ENCODE measurements at regions not wholly inside any gene's neighbourhood (a gene's known extent, or its start where the extent isn't known, plus 50 kb on each side); places are given as distances from the start of the nearest gene placed in this dataset.
"Not testable (repeated sequence)": the region's sequence is repeated elsewhere in the genome, so short reads cannot be mapped to it uniquely, and the experiment has no call there.

DNA sequence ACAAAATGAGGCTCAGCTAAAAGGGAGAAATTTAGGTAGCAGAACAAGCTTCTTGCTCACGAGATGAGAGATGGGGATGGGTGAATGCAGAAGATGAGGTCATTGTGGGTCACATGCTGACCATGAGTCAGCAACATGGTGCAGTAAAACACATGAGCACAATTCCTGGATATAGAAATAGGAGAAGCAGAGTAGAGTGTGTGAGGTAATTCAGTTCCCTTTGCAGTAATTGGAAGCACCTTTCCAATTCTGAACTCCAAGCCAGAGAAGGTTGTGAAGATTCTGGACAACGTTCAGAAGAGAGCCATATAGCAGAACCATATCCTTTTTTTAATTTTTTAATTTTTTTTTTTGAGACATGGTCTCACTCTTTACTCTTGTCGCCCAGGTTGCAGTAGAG is 62.0 kb upstream of the LMNTD1 start:
- no peak for DNase-seq

GRCh38 chr12:25616286-25616685 is 63.2 kb upstream of the LMNTD1 start:
- no peak for DNase-seq

- DNase-seq: no peak
These were observed 64.9 kb upstream of the LMNTD1 start for GRCh38 chr12:25617991-25618390.

- no peak for DNase-seq
These were observed 70.7 kb upstream of the LMNTD1 start for GRCh38 chr12:25623816-25624215.

GRCh38 chr12:25625146-25625545 is 72.1 kb upstream of the LMNTD1 start:
- DNase-seq: no peak

DNA sequence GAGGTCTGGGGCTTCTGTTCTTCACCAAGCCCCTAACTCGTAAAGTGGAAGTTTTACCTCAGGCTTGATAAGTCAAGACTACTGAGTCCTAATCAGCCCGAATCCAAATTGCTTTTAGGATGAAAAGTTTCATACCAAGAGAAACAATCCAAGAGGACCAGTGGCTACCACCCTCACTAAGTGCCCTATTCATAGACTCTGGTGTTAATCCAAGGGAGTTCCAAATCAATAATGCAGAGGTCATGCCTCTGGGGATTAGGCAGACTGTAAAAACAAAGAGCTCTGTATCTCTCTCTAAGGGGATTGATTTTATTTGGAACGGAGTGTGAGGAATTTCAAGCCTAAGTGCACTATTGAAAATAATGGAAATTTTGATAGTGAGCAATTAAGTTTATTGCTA is 76.3 kb upstream of the LMNTD1 start:
- DNase-seq: no peak

GRCh38 chr12:25630735-25631515 is 77.8 kb upstream of the LMNTD1 start:
- DNase-seq: not testable (repeated sequence)

GRCh38 chr12:25633149-25633548 is 80.1 kb upstream of the LMNTD1 start:
- DNase-seq: not testable (repeated sequence)

- DNase-seq: no peak
These were observed 84.7 kb upstream of the LMNTD1 start for GRCh38 chr12:25637752-25638151.

GRCh38 chr12:25639406-25639805 is 86.3 kb upstream of the LMNTD1 start:
- no peak for DNase-seq

DNA sequence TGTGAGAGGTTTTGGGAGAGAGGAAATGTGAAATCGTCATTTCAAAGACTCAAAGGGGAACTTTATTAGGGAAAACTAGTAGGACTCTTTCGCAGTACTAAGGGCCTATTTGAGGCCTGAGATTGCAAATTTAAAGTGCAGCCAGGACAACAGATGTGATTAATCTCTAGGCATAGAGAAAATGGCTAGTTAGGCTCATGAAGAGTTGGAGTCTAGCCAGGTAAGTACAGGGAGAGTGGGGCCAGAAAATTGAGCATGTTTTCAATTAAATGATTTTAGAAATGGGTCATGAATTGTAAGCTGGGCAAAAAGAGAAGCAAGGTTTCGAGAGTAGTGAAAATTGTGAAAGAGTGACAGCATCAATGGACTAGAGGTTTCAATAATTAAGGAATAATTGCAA is 91.9 kb upstream of the LMNTD1 start:
- no peak for DNase-seq

GRCh38 chr12:25645427-25645826 is 92.3 kb upstream of the LMNTD1 start:
- DNase-seq: no peak

DNA sequence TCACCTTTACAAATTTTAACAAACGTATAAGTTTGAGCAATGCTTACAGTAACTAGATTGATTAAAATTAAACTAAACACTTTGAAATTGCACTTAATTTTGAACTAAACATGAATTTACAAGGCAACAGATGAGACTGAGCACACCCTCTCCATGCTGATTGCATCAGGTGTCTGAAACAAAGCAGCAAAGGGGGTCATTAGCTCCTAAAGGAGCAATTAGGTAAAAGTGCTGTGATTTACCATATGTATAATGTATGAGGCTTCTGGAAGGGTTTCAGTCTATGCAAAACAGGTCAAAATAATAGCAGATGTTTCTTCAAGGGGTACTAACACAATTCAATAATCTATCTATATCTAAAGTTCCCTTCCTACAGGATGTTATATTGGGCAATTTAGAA is 98.8 kb upstream of the LMNTD1 start:
- no peak for DNase-seq

DNA sequence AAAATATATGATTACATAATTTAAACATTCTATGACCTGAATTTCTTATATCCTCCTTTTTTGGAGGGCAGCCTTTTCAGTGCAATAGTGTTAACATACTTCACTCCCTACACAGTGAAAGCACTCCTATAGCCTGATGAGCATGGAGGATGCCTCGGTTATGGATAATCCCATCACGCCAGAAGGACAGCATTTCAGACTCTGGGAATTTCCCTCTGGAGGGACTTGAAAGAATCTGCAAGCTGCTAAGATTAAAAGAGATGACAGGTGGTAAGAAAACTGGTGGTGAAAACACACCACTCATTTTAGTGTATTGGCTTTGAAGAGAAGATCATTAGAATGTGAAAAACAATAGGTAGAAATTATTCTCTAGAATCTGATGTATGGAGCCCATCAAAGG is 99.3 kb upstream of the LMNTD1 start:
- DNase-seq: no peak

DNA sequence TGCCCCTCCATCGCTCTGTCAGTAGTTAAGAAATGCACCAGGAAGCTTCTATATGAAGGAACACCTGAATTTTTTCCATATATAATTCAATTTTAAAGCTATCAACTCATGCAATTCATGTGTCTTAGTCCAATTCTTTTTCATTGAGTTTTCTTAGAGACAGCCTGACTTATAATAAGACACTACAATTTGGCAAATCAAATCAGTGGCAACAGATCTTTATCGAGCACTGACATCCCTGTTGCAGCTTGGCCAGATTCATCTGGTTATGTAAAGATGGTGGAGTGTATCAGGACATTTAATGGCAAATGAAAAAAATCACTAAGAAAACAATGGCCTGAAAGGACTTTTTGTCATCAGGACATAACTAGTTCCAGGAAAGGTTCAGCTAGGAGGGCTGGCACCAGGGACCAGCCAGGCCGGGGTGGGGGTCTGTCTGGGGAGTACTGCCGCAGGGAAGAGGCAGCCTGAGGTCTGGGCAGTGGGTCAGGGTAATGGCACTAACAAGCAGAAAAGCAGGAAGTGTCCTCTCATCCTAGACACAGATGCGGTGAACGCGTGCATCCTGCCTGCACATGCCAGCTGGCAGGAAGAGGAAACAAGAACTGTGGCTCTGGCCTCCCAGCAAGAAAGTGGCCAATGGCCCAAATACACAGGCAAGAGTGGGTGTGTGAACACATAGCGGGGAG is 100.5 kb upstream of the LMNTD1 start:
- no peak for DNase-seq

DNA sequence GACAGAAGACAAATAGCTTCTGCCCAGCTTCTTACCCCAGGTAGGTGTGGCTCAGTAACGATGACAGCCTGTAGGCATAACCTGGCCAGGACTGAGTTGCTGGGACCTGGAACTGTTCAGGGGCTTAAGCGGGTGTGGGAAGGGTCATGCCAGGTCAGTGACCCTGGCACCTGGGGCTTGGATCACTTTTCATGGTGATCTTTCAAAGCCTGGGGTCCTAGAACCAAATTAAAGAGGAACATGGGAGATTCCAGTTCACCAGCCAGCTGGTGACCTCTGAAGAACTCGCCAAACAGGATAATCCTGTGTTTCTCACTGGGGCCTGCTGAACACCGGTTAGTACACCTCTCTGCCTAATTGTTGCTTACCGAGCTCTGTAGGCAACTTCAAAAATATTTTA is 102.6 kb upstream of the LMNTD1 start:
- no peak for DNase-seq

DNA sequence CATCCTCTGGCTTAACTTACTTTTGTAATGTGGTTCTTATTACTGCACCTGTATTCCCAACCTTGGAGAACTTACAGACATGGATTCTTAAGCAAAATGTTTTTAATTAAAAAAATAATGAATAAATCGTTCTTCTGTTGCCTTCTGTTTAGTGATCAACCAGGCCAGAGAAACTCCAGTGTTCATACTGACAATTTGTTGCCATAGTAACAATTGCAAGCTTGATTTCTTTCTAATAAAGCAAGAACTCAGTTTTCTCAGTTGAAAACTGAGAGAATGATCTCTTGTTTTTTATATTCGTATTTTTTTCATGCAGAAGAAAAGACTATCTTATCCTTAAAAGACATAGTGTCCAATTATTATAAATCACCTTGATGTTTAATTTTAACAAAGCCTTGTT is 106.5 kb upstream of the LMNTD1 start:
- DNase-seq: no peak

DNA sequence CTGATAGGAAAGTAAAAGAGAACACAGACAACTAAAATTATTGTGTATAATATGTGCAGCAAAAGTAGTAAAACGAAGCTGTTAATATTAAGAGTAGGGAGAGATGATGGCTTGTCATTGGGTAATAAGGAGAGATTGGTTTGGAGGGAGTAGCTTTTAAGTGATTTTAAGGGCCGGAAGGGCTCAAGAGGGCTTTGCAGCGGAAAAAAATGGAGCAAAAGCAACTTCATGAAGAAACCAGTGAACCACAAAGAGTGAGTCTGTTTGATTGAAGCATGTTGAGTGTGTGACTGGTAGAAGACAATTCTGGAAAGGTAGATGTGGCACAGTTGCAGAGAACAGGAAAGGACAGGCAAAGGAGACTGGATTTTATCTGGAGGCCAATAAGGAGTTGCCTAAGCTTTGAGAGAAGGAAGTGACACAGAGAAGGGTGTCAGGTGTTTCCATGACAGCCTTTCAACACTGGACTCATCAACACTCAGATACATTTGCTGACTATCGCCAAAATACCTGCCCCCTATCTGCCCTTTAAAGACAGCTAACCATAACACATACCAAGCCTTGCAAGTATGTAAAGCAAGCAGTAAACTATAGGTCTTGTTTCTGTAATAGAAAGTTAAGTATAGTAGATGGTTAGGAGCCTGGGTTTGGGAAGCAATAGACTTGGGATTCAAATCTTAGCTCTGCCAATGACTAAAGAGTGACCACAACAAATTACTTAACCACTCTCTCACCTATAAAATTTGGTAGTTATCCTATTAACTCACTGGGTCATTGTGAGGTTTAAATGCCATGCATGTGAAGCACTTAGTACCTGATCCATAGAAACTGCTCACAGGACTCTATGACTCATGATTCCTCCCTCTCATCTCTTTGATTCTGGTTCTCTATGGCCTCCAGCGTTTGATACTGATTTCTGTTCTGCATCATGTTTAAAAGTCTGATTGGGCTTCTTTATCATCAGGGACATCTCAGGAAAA is 117.3 kb upstream of the LMNTD1 start:
- DNase-seq: no peak

GRCh38 chr12:25675808-25676207 is 122.7 kb upstream of the LMNTD1 start:
- no peak for DNase-seq

DNA sequence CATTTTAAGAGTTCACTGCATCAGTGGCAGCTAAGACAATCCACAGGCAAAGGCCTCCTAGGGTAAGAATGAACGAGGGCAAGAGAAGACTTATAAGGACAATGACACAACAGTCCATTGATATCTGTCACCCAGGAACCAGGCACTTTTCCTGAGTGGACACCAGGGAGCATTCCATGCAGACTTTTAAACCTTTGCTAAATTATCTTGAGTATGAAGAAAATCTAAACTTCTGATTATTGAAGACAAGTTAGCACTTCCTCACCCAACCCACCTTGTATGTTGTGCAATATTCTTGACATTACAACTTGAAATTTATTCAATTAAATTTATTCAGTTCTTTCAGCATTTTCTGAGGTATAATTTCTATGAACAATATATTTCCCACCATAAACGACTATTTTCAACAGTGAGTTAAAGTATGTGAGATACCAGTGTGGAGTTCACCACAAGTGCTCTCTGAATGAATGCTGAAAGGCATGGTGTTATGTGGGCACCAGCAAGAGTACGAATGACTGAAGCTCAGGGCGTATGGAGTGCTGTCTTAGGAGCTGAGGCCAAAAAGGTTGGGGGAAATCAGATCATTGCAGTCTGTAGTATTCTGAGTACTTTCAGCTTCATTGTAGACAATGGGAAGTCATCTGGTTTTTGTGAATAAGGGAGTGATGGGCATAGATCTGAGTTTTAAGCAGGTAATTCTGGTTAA is 124.3 kb upstream of the LMNTD1 start:
- no peak for DNase-seq

DNA sequence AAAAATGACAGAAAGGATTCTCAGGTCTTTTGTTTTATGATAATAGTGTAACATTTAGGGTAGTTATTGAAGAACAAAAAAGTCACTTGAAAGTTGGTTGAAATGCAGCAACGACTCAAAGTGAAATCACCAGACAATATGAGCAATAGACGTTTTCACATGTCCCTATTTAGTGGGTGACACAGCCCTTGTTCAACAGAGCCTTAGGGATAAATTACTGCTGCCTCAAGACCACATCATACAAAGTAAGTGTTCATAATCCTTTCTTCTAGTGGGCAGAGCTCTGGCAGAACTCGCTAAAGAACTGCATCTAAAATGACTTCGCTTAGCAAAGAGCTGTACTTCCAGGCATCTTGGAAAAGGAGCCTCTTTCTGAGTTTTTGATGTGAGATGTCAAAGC is 128.5 kb upstream of the LMNTD1 start:
- no peak for DNase-seq

DNA sequence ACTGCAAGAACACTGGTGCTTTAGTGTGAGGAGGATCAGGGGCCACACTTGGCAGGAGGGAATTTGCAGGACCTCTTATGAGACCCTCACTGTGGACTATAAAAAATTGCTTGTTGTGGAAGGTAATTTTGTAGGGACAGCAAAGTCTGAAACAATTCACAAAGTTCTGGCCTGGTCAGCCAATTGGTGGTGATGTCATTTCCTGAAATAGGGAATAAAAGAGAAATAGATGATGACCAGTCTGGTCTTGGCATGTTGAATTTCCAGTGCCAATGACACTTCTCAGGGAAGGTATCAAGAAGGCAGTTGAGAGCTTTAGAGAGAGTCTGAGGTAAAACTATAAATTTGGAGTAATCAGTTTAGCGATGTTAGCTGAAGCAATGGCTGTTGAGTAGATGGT is 129.3 kb upstream of the LMNTD1 start:
- no peak for DNase-seq

DNA sequence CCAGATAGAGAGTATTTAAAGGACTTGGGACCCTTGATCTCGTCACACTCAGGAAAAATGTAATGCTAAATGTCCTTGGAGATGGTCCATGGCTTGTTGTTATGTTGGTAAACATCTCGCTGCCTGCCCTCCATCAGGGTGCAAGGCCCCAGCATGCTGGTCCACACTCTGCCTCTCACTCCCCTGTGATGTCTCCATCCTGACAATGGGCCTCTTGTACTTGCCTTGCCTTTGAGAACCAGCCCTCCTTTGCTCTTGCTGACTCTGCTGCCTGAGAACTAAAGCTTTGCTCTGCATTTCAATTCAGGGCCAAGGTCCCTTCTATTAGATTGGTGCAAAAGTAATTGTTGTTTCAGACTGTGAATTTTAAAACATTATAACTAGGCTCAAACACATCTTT is 131.0 kb upstream of the LMNTD1 start:
- no peak for DNase-seq
